NB4 (cell line): ENCODE measurements at regions not wholly inside any gene's neighbourhood (a gene's known extent, or its start where the extent isn't known, plus 50 kb on each side); places are given as distances from the start of the nearest gene placed in this dataset.

Experiments used
- CTCF ChIP-seq: IDR thresholded peaks from one replicate; pipeline ENCODE4 v1.5.1; 2012; ENCODE audit warnings: low read depth, low read length
- POLR2A ChIP-seq: IDR thresholded peaks from 2 replicates; pipeline ENCODE4 v1.6.1; 2011; ENCODE audit warnings: mild to moderate bottlenecking; ENCODE audit not compliant: insufficient read length; ENCODE audit errors: extremely low read depth

- TF ChIP-seq CTCF (no peak), POLR2A (no peak)
Observed at GRCh38 chr18:54075689-54076088, 148.8 kb downstream of the MBD2 start.
